ENCODE measurements at regions not wholly inside any gene's neighbourhood (a gene's known extent, or its start where the extent isn't known, plus 50 kb on each side); places are given as distances from the start of the nearest gene placed in this dataset.

- intact Hi-C loops (cut with micrococcal nuclease) = no loop called here
- no peak for TF ChIP-seq CTCF (IDR thresholded peaks at IDR 0.05)
- ChIA-PET CTCF (no interaction called here), POLR2A (interaction anchor here (0.7 kb wide), 1 partner anchor 12 kb away, joined by 4 read pairs; no protein-coding TSS in a partner anchor)
- no peak overlapping the region for H3K27ac Mint-ChIP-seq
- no peak for DNase-seq
- H3K27me3 Mint-ChIP-seq = peaks cover 60% of the 10 kb centered on the region
- no peaks in the 10 kb centered on the region for H3K36me3 Mint-ChIP-seq (ENCODE audit: low read depth)
- H3K9me3 Mint-ChIP-seq = no peaks in the 10 kb centered on the region
- no peak for ATAC-seq
- H3K4me3 Mint-ChIP-seq = no peak overlapping the region
- peaks cover 4% of the 10 kb centered on the region for H3K4me1 Mint-ChIP-seq (ENCODE audit: low read depth)
Measured at GRCh38 chr14:101456246-101457175, 104.8 kb upstream of the DIO3 start.

- ChIA-PET POLR2A (no interaction called here), CTCF (no interaction called here)
- no peaks in the 10 kb centered on the region for H3K9me3 Mint-ChIP-seq
- no peak overlapping the region for H3K4me3 Mint-ChIP-seq
- H3K27ac Mint-ChIP-seq = no peak overlapping the region
- peaks cover 59% of the 10 kb centered on the region for H3K27me3 Mint-ChIP-seq
- TF ChIP-seq CTCF (IDR thresholded peaks at IDR 0.05) = no peak
- ATAC-seq (no peak), DNase-seq (no peak)
- H3K36me3 Mint-ChIP-seq (ENCODE audit: low read depth) = no peaks in the 10 kb centered on the region
- intact Hi-C loops (cut with micrococcal nuclease) = no loop called here
- peaks cover 4% of the 10 kb centered on the region for H3K4me1 Mint-ChIP-seq (ENCODE audit: low read depth)
Measured at GRCh38 chr14:101457301-101457935, 103.9 kb upstream of the DIO3 start.

GRCh38 chr14:101457936-101458740 is 103.2 kb upstream of the DIO3 start:
- H3K9me3 Mint-ChIP-seq = no peaks in the 10 kb centered on the region
- intact Hi-C loops (cut with micrococcal nuclease) = no loop called here
- H3K36me3 Mint-ChIP-seq (ENCODE audit: low read depth) = no peaks in the 10 kb centered on the region
- H3K27me3 Mint-ChIP-seq = peaks cover 51% of the 10 kb centered on the region
- POLR2A ChIA-PET = no interaction called here
- TF ChIP-seq CTCF (IDR thresholded peaks at IDR 0.05) = no peak
- ATAC-seq (no peak), DNase-seq (no peak)
- CTCF ChIA-PET = no interaction called here
- H3K27ac Mint-ChIP-seq = no peak overlapping the region
- peaks cover 4% of the 10 kb centered on the region for H3K4me1 Mint-ChIP-seq (ENCODE audit: low read depth)
- no peak overlapping the region for H3K4me3 Mint-ChIP-seq

GRCh38 chr14:101458741-101459550 is 102.3 kb upstream of the DIO3 start:
- H3K27ac Mint-ChIP-seq = no peak overlapping the region
- no peak overlapping the region for H3K4me3 Mint-ChIP-seq
- ChIA-PET POLR2A (no interaction called here), CTCF (no interaction called here)
- ATAC-seq = no peak
- DNase-seq = no peak
- peaks cover 4% of the 10 kb centered on the region for H3K4me1 Mint-ChIP-seq (ENCODE audit: low read depth)
- peaks cover 46% of the 10 kb centered on the region for H3K27me3 Mint-ChIP-seq
- intact Hi-C loops (cut with micrococcal nuclease) = no loop called here
- H3K9me3 Mint-ChIP-seq = no peaks in the 10 kb centered on the region
- H3K36me3 Mint-ChIP-seq (ENCODE audit: low read depth) = no peaks in the 10 kb centered on the region
- no peak for TF ChIP-seq CTCF (IDR thresholded peaks at IDR 0.05)
